DMS153 (cell line): ENCODE measurements at regions not wholly inside any gene's neighbourhood (a gene's known extent, or its start where the extent isn't known, plus 50 kb on each side); places are given as distances from the start of the nearest gene placed in this dataset.
"Not testable (repeated sequence)": the region's sequence is repeated elsewhere in the genome, so short reads cannot be mapped to it uniquely, and the experiment has no call there.

Experiments
- DNase-seq: peaks from one replicate; lab custom pipeline; 2025; lab: John Stamatoyannopoulos, UW

- no peak for DNase-seq
These were observed 60.2 kb downstream of the THNSL1 start for GRCh38 chr10:25076506-25077177.

GRCh38 chr10:25078658-25079431 lies 62.4 kb downstream of the THNSL1 start:
- DNase-seq: no peak

- DNase-seq: peak; percentile 69
These were observed 64.6 kb downstream of the THNSL1 start for GRCh38 chr10:25080880-25081581.

- peak; percentile 52 for DNase-seq
These were observed 66.1 kb downstream of the THNSL1 start for GRCh38 chr10:25082276-25083204.

GRCh38 chr10:25083546-25084111 lies 67.2 kb downstream of the THNSL1 start:
- no peak for DNase-seq

GRCh38 chr10:25084447-25084846 lies 68.0 kb downstream of the THNSL1 start:
- DNase-seq: no peak

- DNase-seq: no peak
These were observed 78.2 kb downstream of the THNSL1 start for GRCh38 chr10:25094590-25094989.

GRCh38 chr10:25097669-25098411 lies 77.0 kb upstream of the GPR158 start:
- no peak for DNase-seq

GRCh38 chr10:25100141-25100540 lies 74.7 kb upstream of the GPR158 start:
- DNase-seq: no peak

- DNase-seq: no peak
These were observed 73.2 kb upstream of the GPR158 start for GRCh38 chr10:25101461-25102146.

GRCh38 chr10:25102147-25102822 lies 72.5 kb upstream of the GPR158 start:
- DNase-seq: no peak

- no peak for DNase-seq
These were observed 71.1 kb upstream of the GPR158 start for GRCh38 chr10:25103703-25104102.

- no peak for DNase-seq
These were observed 70.4 kb upstream of the GPR158 start for GRCh38 chr10:25104441-25104840.

- DNase-seq: no peak
These were observed 69.5 kb upstream of the GPR158 start for GRCh38 chr10:25105262-25105661.

GRCh38 chr10:25105743-25106260 lies 69.0 kb upstream of the GPR158 start:
- no peak for DNase-seq

GRCh38 chr10:25107756-25108155 lies 67.0 kb upstream of the GPR158 start:
- no peak for DNase-seq

- not testable (repeated sequence) for DNase-seq
These were observed 64.9 kb upstream of the GPR158 start for GRCh38 chr10:25109896-25110295.

- DNase-seq: no peak
These were observed 62.8 kb upstream of the GPR158 start for GRCh38 chr10:25112016-25112415.
